Suppressor macrophage treated with lipopolysaccharide for 1 hour (primary cell): ENCODE measurements at regions not wholly inside any gene's neighbourhood (a gene's known extent, or its start where the extent isn't known, plus 50 kb on each side); places are given as distances from the start of the nearest gene placed in this dataset.
"Not testable (repeated sequence)": the region's sequence is repeated elsewhere in the genome, so short reads cannot be mapped to it uniquely, and the experiment has no call there.

Source experiments
- DNase-seq, 3 donors: peaks; one replicate each; pipeline ENCODE4 v3.0.0-alpha.2; 2020 to 2022

GRCh38 chr15:77944002-77944867 is 133.3 kb downstream of the TBC1D2B start:
- DNase-seq: peak; percentile 87 to 93 (median 91)

- no peak for DNase-seq
Observed at GRCh38 chr15:77942611-77943211, 134.8 kb downstream of the TBC1D2B start.

- DNase-seq: not testable (repeated sequence)
Observed at GRCh38 chr15:77941090-77941827, 136.3 kb downstream of the TBC1D2B start.

GRCh38 chr15:77940381-77940947 is 137.0 kb downstream of the TBC1D2B start:
- DNase-seq: no peak

GRCh38 chr15:77939851-77940250 is 137.7 kb downstream of the TBC1D2B start:
- no peak for DNase-seq

- DNase-seq: peak in 1 of 3 donors; percentile 12
Observed at GRCh38 chr15:77939026-77939425, 138.5 kb downstream of the TBC1D2B start.

GRCh38 chr15:77938546-77938945 is 139.0 kb downstream of the TBC1D2B start:
- DNase-seq: not testable (repeated sequence)

- DNase-seq: not testable (repeated sequence)
Observed at GRCh38 chr15:77936567-77936966, 140.9 kb downstream of the TBC1D2B start.

- DNase-seq: not testable (repeated sequence)
Observed at GRCh38 chr15:77934516-77934915, 143.0 kb downstream of the TBC1D2B start.

- DNase-seq: not testable (repeated sequence)
Observed at GRCh38 chr15:77930907-77931306, 146.6 kb downstream of the TBC1D2B start.

GRCh38 chr15:77930490-77930889 is 147.0 kb downstream of the TBC1D2B start:
- peak; percentile 47 to 78 (median 54) for DNase-seq

- DNase-seq: peak; percentile 28 to 55 (median 42)
Observed at GRCh38 chr15:77926789-77927188, 150.7 kb downstream of the TBC1D2B start.

- DNase-seq: not testable (repeated sequence)
Observed at GRCh38 chr15:77926296-77926695, 151.2 kb downstream of the TBC1D2B start.

- DNase-seq: not testable (repeated sequence)
Observed at GRCh38 chr15:77925101-77925500, 152.4 kb downstream of the TBC1D2B start.

GRCh38 chr15:77921664-77922063 is 155.8 kb downstream of the TBC1D2B start:
- no peak for DNase-seq

GRCh38 chr15:77916966-77917635 is 160.4 kb downstream of the TBC1D2B start:
- not testable (repeated sequence) for DNase-seq

GRCh38 chr15:77915961-77916330 is 161.6 kb downstream of the TBC1D2B start:
- DNase-seq: not testable (repeated sequence)

- no peak for DNase-seq
Observed at GRCh38 chr15:77915261-77915960, 162.1 kb downstream of the TBC1D2B start.

GRCh38 chr15:77914531-77914930 is 163.0 kb downstream of the TBC1D2B start:
- DNase-seq: not testable (repeated sequence)

- DNase-seq: peak; percentile 82 to 86 (median 84)
Observed at GRCh38 chr15:77910030-77910911, 167.2 kb downstream of the TBC1D2B start.
